ENCODE measurements at regions not wholly inside any gene's neighbourhood (a gene's known extent, or its start where the extent isn't known, plus 50 kb on each side); places are given as distances from the start of the nearest gene placed in this dataset.

- no peaks in the 10 kb centered on the region for H3K9me3 ChIP-seq (replicated peaks; ENCODE audit: control insufficient read depth, insufficient read depth, low read length)
- H3K4me2 ChIP-seq (ENCODE audit: control insufficient read depth, insufficient read depth), result 0 out of 2 replicates have a peak overlapping the region, but pooled peaks have one; percentile 17
- H3K36me3 ChIP-seq (ENCODE audit: control insufficient read depth in 2 of 2, insufficient read depth in 2 of 2, low read length in 1 of 2), result no peaks in the 10 kb centered on the region
- in situ Hi-C loops (cut with MboI) (no loop called here), intact Hi-C loops (cut with micrococcal nuclease; ENCODE audit: unreplicated experiment) (no loop called here)
- no peak overlapping the region for H3K9ac ChIP-seq (ENCODE audit: control insufficient read depth, insufficient read depth, low read length)
- no peaks in the 10 kb centered on the region for H3K79me2 ChIP-seq (ENCODE audit: control insufficient read depth, insufficient read depth, low read length)
- RAD21 ChIA-PET (ENCODE audit: unreplicated experiment), result no interaction called here
- DNase-seq (ENCODE audit: low read depth, low spot score) (no peak), ATAC-seq (no peak), FAIRE-seq (no peak)
- no peaks in the 10 kb centered on the region for H4K20me1 ChIP-seq (ENCODE audit: control insufficient read depth, insufficient read depth)
- WGBS (ENCODE audit: insufficient coverage, insufficient replicate concordance, low lambda C conversion rate, missing lambda C conversion rate), result under 1% methylated on average over 19 of the region's 19 CpGs
- H3K27me3 ChIP-seq (replicated peaks in 1 of 2; ENCODE audit: control insufficient read depth in 2 of 2, insufficient read depth in 2 of 2, low read length in 1 of 2), result no peaks in the 10 kb centered on the region; a peak in 1 of 4 replicates
- SMC1A ChIA-PET (ENCODE audit: uncharacterized antibody, unreplicated experiment), result no interaction called here
- no peak overlapping the region for H3K4me3 ChIP-seq
- CTCF ChIA-PET, result no interaction called here
- no peak overlapping the region for H3K27ac ChIP-seq (ENCODE audit: control insufficient read depth, insufficient read depth)
- BruUV-seq (replicated peaks), result no TSS peak
- no peak overlapping the region for H2AFZ ChIP-seq (ENCODE audit: control insufficient read depth, low read depth, low read length)
- POLR2A ChIA-PET, result no interaction called here
- no peaks in the 10 kb centered on the region for H3K4me1 ChIP-seq (ENCODE audit: control insufficient read depth, insufficient read depth, low read length)
- TF ChIP-seq RAD21 (IDR thresholded peaks at IDR 0.05; ENCODE audit: insufficient read depth, low read depth, low read length), result no peak
- TF ChIP-seq RCOR1 (conservative IDR thresholded peaks at IDR 0.05; ENCODE audit: low read depth, low read length), result no peak
- TF ChIP-seq TCF12 (IDR thresholded peaks at IDR 0.05; ENCODE audit: low read depth, low read length), result no peak
- no peak for TF ChIP-seq SRF (IDR thresholded peaks at IDR 0.05; ENCODE audit: low read depth in 2 of 2, low read length in 2 of 2)
- no peak for TF ChIP-seq CHD1 (IDR thresholded peaks at IDR 0.05; ENCODE audit: low read depth, low read length)
- no peak for TF ChIP-seq WRNIP1 (IDR thresholded peaks at IDR 0.05; ENCODE audit: borderline replicate concordance, low read depth, low read length)
- no peak for TF ChIP-seq ZNF687 (IDR thresholded peaks at IDR 0.05)
- TF ChIP-seq IRF4 (IDR thresholded peaks at IDR 0.05; ENCODE audit: low read depth, low read length), result no peak
- TF ChIP-seq SMARCA5 (IDR thresholded peaks at IDR 0.05), result no peak
- no peak for TF ChIP-seq CBFB (IDR thresholded peaks at IDR 0.05; ENCODE audit: low read depth)
- no peak for TF ChIP-seq ZNF592 (IDR thresholded peaks at IDR 0.05)
- no peak for TF ChIP-seq CTCF (IDR thresholded peaks at IDR 0.05 in 2 of 3, conservative IDR thresholded peaks at IDR 0.05 in 1 of 3; ENCODE audit: control insufficient read depth in 2 of 3, extremely low read depth in 1 of 3, insufficient read depth in 1 of 3, low read depth in 3 of 3, low read length in 3 of 3)
Measured at GRCh38 chr2:429575-430254, 141.8 kb upstream of the ALKAL2 start.

Data from GM12878 (cell line).